Fibroblast of skin of right quadriceps (primary cell): ENCODE measurements at regions not wholly inside any gene's neighbourhood (a gene's known extent, or its start where the extent isn't known, plus 50 kb on each side); places are given as distances from the start of the nearest gene placed in this dataset.
A peak's percentile ranks its signal among the peaks of the same experiment; 100 is the strongest.
"Not testable (repeated sequence)": the region's sequence is repeated elsewhere in the genome, so short reads cannot be mapped to it uniquely, and the experiment has no call there.

ENCODE experiments used
- DNase-seq: peaks from one replicate; pipeline ENCODE4 v3.0.0-alpha.2; 2013

DNA sequence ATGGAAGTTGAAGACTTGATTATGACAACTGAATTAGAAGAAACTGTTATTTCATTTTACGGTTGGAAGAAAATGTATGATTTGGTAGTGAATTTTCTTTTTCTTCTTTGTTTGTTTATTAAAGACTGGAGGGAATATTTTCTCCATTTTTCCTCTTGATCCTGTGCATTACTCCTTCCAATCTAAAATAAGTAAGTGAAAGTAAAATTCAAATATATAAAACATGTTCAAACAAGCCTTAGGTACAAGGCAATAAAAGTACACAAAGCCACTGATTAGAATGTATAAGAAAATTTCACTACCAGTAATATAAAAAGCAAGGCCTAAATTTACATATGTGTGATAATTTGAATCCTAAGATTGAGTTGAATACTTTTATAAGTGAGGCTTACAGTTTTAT is 181.2 kb upstream of the MME start:
- no peak for DNase-seq

DNA sequence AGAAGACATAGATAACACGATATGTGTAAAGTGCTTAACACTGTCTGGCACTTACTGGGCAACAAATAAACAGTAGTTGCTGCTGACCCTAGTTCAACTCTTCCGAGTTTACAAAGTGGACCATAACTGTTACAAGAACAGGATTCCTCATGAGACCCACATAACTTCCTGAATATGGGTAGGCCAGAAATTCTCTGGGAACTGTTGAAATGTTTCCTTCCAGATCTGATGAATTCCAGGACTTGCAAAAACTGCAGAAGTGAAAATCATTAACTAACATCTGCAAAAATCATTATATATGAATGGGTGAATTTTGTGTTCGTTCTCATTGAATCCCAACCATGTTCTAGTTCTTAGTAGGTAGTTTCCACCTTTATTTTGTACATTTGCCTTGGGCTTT is 181.7 kb upstream of the MME start:
- no peak for DNase-seq

DNA sequence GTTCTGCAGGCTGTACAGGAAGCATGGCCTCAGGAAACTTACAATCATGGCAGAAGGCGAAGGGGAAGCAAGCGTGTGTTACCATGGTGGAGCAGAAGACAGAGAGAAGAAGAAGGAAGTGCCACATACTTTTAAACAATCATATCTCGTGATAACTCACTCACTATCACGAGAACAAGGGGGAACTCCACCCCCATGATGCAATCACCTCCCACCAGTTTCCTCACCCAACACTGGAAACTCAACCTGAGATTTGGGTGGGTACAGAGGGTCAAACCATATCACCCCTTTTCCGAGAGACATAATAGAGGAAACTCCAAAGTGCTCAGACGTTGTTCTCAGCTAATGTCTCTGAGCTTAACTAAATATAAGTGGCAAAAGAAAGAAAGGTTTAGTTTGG is 186.3 kb upstream of the MME start:
- no peak for DNase-seq

DNA sequence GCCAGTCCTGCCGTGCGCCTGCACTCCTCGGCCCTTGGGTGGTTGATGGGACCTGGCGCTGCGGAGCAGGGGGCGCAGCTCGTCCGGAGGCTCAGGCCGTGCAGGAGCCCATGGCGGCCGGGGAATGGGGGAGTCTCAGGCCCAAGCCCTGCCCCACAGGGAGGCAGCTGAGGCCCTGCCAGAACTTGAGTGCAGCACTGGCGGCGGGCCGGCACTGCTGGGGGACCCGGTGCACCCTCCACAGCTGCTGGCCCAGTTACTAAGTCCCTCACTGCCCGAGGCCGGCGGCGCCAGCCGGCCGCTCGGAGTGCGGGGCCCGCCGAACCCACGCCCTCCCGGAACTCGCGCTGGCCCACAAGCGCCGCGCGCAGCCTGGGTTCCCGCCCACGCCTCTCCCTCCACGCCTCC is 190.9 kb upstream of the MME start:
- no peak for DNase-seq

DNA sequence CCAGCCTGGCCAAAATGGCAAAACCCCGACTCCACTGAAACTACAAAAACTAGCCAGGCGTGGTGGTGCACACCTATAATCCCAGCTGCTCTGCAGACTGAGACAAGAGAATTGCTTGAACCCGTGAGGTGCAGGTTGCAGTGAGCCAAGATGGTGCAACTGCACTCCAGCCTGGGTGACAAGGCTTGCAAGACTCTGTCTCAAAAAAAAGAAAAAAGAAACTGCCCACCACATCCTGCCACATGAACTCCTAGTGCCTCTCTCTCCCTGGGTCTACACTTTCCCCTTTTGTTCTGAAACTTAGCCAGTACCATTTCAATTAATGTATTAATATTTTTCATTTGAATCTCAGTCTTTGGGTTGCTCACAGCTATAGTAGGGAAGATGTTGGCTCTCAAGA is 192.2 kb upstream of the MME start:
- DNase-seq = no peak

DNA sequence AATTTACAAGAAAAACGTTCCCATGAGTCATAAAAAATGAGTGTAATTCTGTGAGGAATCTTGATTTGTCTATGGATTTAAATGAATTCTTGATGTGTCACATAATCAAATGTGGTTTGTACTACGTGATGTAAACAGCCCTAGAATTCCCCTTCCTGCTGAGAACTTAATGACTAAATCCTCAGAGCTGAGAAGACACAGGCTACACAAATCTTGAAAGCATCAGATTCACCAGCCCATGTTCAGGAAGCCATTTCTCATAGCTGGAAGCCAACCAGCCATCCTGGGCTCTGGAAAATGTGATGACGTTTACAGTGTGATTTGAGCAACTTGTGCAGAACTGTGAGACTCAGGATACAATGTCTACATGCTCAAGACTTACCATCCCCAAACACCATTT is 193.7 kb upstream of the MME start:
- DNase-seq = peak; percentile 100

DNA sequence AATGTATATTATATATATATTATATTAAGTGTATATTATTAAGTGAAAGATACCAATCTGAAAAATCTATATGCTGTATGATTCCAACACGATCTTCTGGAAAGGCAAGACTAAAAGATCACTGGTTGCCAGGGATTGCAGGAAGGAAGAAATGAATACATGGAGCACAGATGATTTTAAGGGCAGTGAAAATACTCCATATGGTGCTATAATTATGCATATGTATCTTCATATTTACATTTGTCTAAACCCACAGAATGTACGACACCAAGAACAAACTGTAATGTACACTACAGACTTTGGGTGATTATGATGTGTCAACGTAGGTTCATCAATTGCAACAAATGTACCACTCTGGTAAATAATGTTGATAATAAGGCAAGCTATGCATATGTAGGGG is 194.7 kb upstream of the MME start:
- no peak for DNase-seq

DNA sequence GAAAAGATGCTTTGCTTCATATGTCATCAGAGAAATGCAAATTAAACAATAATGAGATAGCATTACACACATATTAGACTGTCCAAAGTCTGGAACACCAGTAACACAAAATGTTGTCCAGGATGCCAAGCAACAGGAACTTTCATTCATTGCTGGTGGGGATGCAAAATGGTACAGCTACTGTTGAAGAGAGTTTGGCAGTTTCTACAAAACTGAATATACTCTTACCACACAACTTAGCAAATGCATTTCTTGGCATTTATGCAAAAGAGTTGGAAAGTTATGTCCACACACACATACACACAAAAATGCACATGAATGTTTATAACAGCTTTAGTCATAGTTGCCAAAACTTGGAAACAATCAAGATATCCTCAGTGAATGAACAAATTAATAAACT is 195.2 kb upstream of the MME start:
- DNase-seq = peak; percentile 76

DNA sequence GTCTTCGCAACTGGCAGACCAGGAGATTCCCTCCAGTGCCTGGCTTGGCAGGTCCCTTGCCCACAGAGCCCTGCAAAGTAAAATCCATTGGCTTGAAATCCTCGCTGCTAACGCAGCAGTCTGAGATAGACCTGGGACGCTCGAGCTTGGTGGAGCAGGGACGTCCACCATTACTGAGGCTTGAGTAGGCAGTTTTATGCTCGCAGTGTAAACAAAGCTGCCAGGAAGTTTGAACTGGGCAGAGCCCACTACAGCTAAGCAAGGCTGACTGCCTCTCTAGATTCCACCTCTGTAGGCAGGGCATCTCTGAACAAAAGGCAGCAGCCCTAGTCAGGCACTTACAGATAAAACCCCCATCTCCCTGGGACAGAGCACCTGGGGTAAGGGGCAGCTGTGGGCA is 205.0 kb upstream of the MME start:
- no peak for DNase-seq

DNA sequence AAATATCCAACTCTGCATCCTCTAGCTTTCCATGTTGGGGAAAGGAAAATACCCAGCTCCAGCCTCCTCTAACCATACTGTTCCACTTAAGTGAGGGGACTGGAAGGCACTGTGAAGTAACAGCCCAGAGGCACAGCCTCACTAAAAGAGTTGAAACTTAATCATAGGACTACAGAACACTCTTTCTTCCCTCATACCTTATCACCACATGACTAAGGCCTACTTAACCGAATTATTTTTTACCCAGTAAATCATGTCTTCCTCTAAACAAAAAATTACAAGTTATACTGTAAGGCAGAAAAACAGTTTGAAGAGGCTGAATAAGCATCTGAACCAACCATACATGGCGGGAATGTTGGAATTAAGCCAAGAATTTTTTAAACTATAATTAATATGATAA is 207.4 kb upstream of the MME start:
- no peak for DNase-seq

DNA sequence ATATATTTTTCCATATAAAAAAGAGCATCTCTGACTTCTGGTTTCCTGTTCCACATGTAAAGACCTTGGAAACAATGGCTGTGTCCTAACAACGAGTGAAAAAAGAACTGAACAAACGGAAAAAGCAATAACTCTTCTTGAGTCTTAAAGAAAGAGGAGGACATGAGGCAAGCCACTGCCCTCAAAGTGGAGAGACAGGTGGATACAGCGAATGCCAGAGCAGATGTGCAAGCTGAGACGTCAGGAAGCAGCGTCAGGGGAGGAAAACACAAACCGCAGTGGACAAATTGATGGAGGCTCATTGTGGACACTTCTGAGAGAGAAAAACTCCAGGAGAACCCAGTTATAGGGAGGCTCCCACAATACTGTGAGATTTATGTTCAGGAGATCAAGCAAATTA is 208.0 kb upstream of the MME start:
- no peak for DNase-seq

DNA sequence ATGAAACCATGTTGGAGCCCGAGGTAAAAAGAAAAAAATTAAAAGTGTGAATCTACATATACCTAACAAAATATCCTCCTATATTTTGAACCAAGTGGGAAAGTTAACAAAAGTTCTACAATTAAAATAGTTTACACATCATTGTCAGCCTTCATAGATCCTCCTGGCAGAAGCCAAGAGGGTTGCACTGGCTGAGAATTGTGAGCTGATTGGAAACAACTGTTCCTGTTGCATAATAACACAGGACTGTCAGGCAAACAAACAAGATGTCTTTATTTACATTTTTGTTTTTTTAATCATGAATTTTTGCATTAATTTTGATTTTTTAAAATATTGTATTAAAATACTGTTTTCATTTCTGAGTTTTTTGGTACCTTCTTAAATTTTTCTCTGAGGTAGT is 215.2 kb upstream of the MME start:
- DNase-seq = no peak

DNA sequence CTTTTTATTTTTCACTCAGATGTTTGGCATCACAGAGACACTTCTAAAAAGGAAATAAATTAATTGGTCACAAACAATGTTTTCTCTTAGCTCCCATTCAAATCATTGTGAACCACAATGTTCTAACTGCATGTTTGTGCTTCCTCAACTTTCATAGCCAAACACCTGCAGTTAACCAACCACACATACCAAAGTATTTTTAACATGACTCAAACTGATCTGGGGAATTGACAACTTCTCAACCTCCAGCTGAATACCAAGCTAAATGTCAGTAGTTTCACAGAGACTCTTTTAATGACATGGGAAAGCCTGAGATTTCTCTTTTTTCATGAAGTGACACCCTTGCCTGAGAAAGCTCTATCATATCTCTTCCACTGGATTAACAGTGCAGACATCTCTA is 217.9 kb upstream of the MME start:
- peak; percentile 59 for DNase-seq

DNA sequence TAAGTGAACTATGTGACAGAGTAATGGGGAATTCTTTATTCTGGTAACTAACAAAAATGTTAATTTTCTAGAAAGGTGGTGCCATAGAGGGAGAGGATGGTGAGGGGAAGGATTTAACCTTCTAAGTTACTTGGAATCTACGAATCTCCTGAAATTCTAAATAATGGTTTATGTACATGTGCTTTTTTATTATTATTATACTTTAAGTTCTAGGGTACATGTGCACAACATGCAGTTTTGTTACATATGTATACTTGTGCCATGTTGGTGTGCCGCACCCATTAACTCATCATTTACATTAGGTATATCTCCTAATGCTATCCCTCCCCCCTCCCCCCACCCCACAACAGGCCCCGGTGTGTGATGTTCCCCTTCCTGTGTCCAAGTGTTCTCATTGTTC is 227.1 kb upstream of the MME start:
- DNase-seq = not testable (repeated sequence)

DNA sequence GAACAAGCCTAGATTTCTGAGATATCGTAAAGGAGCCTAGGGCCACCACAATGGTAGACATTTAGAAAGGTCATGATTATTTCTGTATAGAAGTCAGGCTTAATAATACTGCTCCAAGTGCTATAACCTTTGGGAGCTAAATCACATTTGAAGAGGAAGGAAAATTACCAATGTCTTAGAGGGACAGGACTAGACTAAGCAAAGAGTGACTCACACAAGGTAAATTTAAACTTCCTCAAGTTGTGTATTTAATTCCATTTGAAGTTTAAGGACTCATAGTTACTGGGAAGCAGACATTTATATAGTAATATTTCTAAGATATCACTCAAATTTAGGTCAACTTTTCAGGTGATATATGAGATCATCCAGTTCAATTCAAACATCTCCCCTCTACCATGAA is 227.6 kb upstream of the MME start:
- no peak for DNase-seq

DNA sequence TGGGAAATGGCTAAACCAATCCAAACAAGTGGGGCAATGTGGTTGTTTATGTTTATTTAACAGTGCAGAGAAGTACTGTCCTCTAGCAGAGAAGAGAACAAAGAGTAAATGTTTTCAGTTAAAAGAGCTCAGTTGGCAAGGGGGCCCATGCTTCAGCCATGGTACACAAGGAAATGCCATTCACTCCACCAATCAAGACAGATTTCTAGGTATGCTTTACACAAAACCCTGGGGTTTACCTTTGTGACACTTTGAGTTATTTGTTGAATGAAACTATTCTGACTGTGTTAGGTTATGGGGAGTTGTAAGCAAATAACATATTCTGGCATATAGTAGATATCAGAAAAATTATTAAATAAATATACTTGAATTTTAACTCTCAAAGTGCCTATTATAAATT is 228.5 kb upstream of the MME start:
- no peak for DNase-seq

DNA sequence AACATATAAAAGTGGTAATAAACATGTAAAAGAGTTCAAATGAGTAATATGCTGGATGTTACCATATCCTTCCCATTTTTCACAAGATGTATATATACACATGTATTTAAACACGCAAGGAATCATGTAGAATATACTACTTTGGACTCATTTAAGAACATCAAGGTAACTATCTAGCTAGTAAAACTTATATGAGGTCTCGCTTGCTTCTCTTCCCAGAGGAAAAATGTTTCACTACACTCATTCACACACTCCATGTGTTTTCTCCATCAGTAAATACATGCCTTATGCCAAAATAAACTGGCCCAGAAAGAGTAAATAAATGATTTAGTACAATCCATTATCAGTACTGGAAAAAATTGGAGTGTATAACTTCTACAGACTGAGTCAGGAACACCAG is 229.2 kb upstream of the MME start:
- no peak for DNase-seq

DNA sequence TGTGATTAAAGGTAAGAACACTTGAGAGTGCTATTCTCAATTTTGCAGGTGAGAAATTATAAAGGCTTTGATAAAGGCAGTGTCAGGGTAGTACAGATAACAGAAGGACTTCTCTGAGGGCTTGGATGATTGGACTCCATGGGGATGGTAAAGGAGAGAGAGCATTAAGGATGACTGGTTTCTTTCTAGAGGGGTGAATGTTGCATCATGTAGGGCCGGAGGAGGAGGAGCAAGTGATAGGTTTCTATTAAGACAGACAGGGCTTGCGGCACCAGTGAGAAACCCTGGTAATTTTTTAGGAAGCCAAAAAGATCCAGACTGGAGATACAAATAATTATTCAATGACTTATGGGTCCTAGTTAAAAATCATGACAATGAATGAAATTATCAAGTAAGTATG is 230.7 kb upstream of the MME start:
- no peak for DNase-seq

DNA sequence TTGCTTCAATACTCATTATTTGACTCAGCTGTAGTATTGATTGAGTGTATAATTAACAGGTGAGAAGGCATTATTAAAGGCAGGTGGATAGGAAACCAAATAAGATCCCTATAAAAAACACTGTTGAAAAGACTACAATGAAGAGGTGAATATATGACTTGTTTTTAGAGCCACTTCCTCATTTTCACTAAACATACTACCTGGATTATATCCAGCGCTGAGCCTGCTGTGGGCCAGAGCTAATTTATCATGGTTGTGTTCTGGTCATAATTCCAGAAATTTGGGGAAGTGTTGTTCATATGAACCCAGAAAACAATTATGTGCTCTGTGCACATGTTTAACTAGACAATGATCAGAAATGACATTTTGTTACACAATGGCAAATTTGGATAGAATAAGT is 235.3 kb upstream of the MME start:
- DNase-seq = no peak

DNA sequence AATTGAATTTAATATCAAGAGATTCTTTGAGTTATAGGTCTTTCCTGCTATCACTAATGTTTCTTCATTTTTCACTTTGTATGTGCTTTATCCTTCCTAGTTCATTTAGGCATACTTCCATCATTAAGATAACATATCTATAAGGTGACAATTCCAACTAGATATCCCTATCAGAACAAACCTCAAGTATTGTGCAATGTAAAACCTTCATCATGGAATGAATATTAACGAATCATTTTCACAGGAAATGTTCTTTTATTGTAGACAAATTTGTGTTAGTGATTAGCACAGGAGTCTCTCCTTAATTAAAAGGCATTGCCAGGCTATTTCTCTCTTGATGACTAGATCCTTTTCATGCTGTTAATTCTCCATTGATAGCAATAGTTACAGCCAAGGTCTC is 236.5 kb upstream of the MME start:
- no peak for DNase-seq

DNA sequence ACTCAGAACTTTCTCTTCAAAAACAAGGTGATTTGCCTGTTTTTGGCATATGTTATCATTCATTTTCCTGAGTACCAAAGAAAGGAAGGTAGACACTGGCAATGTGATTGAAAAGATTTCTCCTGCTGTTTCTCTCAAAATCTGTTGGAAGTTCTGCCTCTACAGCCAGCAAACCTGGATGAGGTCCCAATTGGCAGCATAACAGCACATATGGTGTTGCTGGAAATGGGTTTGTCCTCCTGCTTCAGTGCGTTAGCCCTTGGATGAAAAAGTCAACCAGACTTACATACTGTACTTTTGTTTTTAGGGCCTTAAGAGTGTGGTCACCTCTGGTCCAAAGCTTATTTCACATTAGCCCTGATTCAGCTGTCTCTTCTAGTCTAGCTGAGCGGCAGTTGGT is 237.6 kb upstream of the MME start:
- DNase-seq = no peak

DNA sequence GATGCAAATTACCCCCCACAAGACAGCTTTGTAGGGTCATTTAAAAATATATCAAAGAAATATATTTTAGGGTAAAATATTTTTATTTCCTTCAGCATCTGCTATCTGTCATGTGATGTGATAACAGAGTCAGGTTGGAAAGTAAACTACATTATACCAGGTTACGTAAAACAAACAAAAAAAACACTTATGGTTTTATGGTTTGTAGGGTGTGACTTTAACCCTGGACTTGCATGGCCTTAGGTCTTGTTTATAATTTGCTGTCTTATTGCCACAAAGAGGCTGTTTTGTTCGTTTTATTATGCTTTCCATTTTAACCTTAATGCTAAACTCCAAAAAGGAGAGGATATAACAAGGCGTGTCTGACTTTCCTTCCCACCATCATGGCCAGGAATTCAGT is 244.5 kb upstream of the MME start:
- DNase-seq = no peak

DNA sequence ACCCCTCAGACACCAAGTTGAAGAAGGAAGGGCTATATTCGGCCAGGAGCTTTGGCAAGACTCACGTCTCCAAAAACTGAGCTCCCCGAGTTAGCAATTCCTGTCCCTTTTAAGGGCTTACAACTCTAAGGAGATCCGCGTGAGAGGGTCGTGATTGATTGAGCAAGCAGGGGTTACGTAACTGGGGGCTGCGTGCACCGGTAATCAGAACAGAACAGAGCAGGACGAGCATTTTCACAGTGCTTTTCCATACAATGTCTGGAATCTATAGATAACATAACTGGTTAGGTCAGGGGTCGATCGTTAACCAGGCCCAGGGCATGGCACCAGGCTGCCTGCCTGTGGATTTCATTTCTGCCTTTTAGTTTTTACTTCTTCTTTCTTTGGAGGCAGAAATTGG is 245.3 kb upstream of the MME start:
- DNase-seq = not testable (repeated sequence)

DNA sequence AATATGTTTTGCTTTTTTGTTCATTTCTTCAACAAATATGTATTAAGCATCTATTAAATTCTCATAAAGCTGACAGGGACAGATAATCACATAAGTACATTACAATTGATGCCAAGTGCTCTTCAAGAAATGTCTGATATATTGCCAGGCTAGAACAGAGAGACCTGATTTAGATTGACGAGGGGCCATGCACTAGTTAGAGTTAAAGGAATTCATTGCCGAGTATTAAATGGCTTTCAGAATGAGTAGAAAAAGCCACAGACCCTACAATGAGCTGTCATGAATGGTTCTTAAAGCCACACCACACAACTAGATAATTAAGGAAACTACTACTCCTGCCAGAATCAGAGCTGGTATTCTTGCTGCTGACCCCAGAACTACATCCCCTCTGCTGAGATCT is 250.2 kb upstream of the MME start:
- no peak for DNase-seq

DNA sequence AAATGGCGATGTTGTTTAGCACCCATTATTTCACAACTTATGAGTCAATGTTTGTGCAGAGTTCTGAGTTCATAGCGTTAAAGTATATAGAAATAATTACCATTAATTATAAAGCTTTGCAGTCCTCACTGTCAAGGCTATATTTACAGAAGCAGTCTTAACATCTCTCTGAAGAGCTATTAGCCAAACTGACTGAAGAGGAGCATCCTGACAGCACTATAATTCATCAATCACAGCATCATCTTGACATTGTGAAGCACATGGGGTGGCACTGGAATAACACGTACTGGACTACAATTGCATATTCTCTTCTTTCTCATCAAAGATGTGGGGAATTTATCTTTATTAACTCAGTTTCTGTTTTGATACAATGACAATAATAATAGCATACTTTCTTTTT is 260.6 kb upstream of the MME start:
- DNase-seq = no peak

DNA sequence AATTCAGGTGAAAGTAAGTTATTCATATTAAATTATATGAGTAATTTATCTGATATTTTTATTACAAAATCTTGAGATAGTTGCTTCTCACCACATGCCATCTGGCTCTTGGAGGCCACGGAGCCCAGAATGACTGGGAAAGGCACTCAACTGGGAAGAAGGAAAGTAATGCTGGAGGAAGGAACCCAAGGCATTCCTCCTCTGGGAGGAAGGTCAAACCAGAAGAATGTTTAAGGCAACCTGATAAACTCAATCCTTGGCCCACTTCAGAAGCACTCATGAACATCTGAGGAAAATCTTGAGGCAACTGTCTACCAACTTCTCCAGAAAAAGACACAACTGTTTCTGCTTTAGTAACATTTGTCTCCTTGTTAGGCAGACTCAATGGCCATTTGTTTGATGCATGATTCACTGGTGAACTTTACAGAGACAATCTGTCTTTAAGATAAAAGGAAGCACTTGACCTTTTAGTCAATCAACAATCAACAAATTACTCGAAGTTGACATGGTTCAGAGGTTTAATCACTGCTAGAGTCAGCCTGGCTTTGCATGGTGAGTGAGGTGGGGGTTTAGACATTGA is 261.4 kb upstream of the MME start:
- DNase-seq = no peak
